CD4-positive, alpha-beta memory T cell (primary cell): ENCODE measurements at regions not wholly inside any gene's neighbourhood (a gene's known extent, or its start where the extent isn't known, plus 50 kb on each side); places are given as distances from the start of the nearest gene placed in this dataset.

Source experiments
- CTCF ChIA-PET: fragments of 350-600 bp; sonication (Branson Sonifier 250); formaldehyde crosslinking; loops from one replicate; lab custom pipeline; 2021; ENCODE audit warnings: inconsistent platforms; ENCODE audit not compliant: partially characterized antibody; lab: Charles Lee
- POLR2A ChIA-PET: fragments of 350-600 bp; sonication (Branson Sonifier 250); formaldehyde crosslinking; loops from one replicate; lab custom pipeline; 2021; ENCODE audit not compliant: partially characterized antibody; lab: Charles Lee
- DNase-seq, 5 donors: peaks; one replicate each; pipeline versions ENCODE4 v3.0.0 to v3.0.0-alpha.2; 2020 to 2022; ENCODE audit warnings: mixed read lengths in 1 of 5
- H3K27ac ChIP-seq: one replicate; pipeline ENCODE4 v1.7.0; 2013; ENCODE audit warnings: low read depth, low read length
- H3K27me3 ChIP-seq: 2 replicates; pipeline ENCODE4 v1.7.0; 2013; ENCODE audit warnings: mild to moderate bottlenecking, low read length, moderate library complexity; ENCODE audit not compliant: insufficient read depth
- H3K36me3 ChIP-seq: 2 replicates; pipeline ENCODE4 v1.7.0; 2013; ENCODE audit warnings: mild to moderate bottlenecking, low read length, moderate library complexity; ENCODE audit not compliant: insufficient read depth
- H3K4me1 ChIP-seq: 2 replicates; pipeline ENCODE4 v1.7.0; 2013; ENCODE audit warnings: mild to moderate bottlenecking, low read length, moderate library complexity; ENCODE audit not compliant: insufficient read depth
- H3K4me3 ChIP-seq, 2 donors: one replicate each; pipeline ENCODE4 v1.7.0; 2013; ENCODE audit warnings: low read length in 2 of 2, mild to moderate bottlenecking in 1 of 2
- H3K9me3 ChIP-seq, 2 donors: one replicate each; pipeline ENCODE4 v1.7.0; 2013; ENCODE audit warnings: low read length in 2 of 2, control low read depth in 1 of 2; ENCODE audit not compliant: control insufficient read depth in 1 of 2
- H3K27ac Mint-ChIP-seq, 7 donors: one replicate each; pipeline ENCODE4 v1.8.0; 2020 to 2021; ENCODE audit warnings: mixed read lengths in 7 of 7, mild to moderate bottlenecking in 6 of 7, inconsistent platforms in 3 of 7, moderate library complexity in 3 of 7
- H3K27me3 Mint-ChIP-seq, 2 donors: one replicate each; pipeline ENCODE4 v1.8.0; 2020 to 2021; ENCODE audit warnings: mixed read lengths in 2 of 2
- H3K36me3 Mint-ChIP-seq, 2 donors: one replicate each; pipeline ENCODE4 v1.8.0; 2020 to 2021; ENCODE audit warnings: mixed read lengths in 2 of 2, inconsistent platforms in 1 of 2, mild to moderate bottlenecking in 1 of 2
- H3K4me1 Mint-ChIP-seq, 4 donors: one replicate each; pipeline ENCODE4 v1.8.0; 2020 to 2021; ENCODE audit warnings: mixed read lengths in 4 of 4, mild to moderate bottlenecking in 1 of 4
- H3K4me3 Mint-ChIP-seq, 8 donors: one replicate each; pipeline ENCODE4 v1.8.0; 2020 to 2021; ENCODE audit warnings: mixed read lengths in 8 of 8, mild to moderate bottlenecking in 7 of 8, moderate library complexity in 6 of 8, inconsistent platforms in 3 of 8
- H3K9me3 Mint-ChIP-seq, 8 donors: one replicate each; pipeline ENCODE4 v1.8.0; 2020 to 2021; ENCODE audit warnings: mixed read lengths in 8 of 8, mild to moderate bottlenecking in 5 of 8, inconsistent platforms in 3 of 8, moderate library complexity in 1 of 8
- intact Hi-C: fragments of 100-400 bp; cut with micrococcal nuclease; formaldehyde crosslinking; loops from one replicate; pipeline ENCODE4 v1.15.1; 2023

DNA sequence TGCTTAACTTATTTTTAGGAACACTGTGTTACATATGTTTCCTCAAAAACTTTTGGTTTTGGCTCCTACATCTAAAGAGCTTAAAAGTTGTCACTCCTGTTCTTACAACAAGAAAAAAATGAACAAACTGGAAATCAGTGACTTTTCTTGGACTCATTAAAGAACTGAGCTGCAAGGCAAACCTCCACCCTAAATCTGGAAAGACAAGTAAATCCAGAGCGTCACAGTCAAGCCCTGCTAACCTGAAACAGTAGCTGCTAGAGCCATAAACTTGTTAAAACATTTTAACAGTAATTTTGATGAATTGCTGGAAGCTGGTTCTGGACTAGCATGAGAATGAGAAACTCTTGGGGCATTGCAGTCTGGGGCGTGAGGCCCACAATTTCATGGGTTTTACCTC is 350.5 kb upstream of the COL8A1 start:
- no peaks in the 10 kb centered on the region for H3K4me1 ChIP-seq
- no peak overlapping the region for H3K27ac ChIP-seq
- H3K4me1 Mint-ChIP-seq, result no peaks in the 10 kb centered on the region
- DNase-seq, result no peak
- H3K9me3 Mint-ChIP-seq, result peaks cover 0 to 13% (median 5%) of the 10 kb centered on the region in 8 donors
- CTCF ChIA-PET, result no interaction called here
- H3K4me3 ChIP-seq, result no peak overlapping the region
- H3K27ac Mint-ChIP-seq, result no peak overlapping the region
- H3K9me3 ChIP-seq, result no peaks in the 10 kb centered on the region
- H3K27me3 Mint-ChIP-seq, result no peaks in the 10 kb centered on the region
- intact Hi-C loops, result no loop called here
- no peaks in the 10 kb centered on the region for H3K27me3 ChIP-seq
- H3K36me3 Mint-ChIP-seq, result no peaks in the 10 kb centered on the region
- POLR2A ChIA-PET, result no interaction called here
- no peaks in the 10 kb centered on the region for H3K36me3 ChIP-seq
- H3K4me3 Mint-ChIP-seq, result no peak overlapping the region

DNA sequence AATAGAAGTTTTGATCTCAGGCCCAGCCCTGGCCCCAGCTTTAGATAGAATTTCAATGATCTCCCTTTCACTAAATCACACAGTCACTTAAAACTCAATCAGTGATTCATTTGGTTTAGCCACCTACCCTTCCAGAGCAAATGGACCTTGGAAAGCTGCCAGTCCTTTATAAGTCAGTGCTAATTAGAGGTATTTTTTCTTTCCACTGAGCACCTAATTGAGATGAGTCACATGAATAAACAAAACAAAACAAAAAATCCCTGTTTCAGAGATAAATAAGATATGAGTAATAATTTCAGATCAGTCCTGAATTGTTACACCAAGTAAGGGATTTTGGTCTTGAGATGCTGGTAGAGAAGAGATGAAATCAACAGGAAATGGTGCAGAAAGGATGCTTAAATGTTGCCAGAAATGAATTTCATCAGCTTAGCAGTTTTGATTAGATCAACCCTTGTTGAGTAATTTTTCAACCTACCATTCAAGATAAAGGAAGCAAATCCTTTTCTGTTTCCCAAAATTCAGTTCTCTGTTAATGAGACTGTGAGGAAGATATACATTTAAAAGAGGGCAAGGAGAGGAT is 352.0 kb upstream of the COL8A1 start:
- H3K36me3 ChIP-seq, result no peaks in the 10 kb centered on the region
- Mint-ChIP-seq H3K27me3 (no peaks in the 10 kb centered on the region), H3K4me1 (no peaks in the 10 kb centered on the region), H3K9me3 (peaks cover 0 to 13% (median 6%) of the 10 kb centered on the region in 8 donors), H3K4me3 (no peak overlapping the region), H3K27ac (no peak overlapping the region), H3K36me3 (no peaks in the 10 kb centered on the region)
- no peaks in the 10 kb centered on the region for H3K4me1 ChIP-seq
- intact Hi-C loops, result no loop called here
- DNase-seq, result no peak
- POLR2A ChIA-PET, result no interaction called here
- H3K9me3 ChIP-seq, result no peaks in the 10 kb centered on the region
- H3K27me3 ChIP-seq, result no peaks in the 10 kb centered on the region
- no peak overlapping the region for H3K27ac ChIP-seq
- H3K4me3 ChIP-seq, result no peak overlapping the region
- CTCF ChIA-PET, result no interaction called here

- H3K27ac ChIP-seq, result no peak overlapping the region
- ChIA-PET POLR2A (no interaction called here), CTCF (no interaction called here)
- no peaks in the 10 kb centered on the region for H3K36me3 ChIP-seq
- H3K4me1 ChIP-seq, result no peaks in the 10 kb centered on the region
- Mint-ChIP-seq H3K4me1 (no peaks in the 10 kb centered on the region), H3K27me3 (no peaks in the 10 kb centered on the region), H3K9me3 (peaks cover 0 to 5% (median under 1%) of the 10 kb centered on the region in 8 donors), H3K4me3 (no peak overlapping the region), H3K27ac (no peak overlapping the region), H3K36me3 (no peaks in the 10 kb centered on the region)
- no peaks in the 10 kb centered on the region for H3K27me3 ChIP-seq
- H3K4me3 ChIP-seq, result no peak overlapping the region
- no peak for DNase-seq
- intact Hi-C loops, result no loop called here
- no peaks in the 10 kb centered on the region for H3K9me3 ChIP-seq
Measured at GRCh38 chr3:99269606-99270351, 368.3 kb upstream of the DCBLD2 start.

DNA sequence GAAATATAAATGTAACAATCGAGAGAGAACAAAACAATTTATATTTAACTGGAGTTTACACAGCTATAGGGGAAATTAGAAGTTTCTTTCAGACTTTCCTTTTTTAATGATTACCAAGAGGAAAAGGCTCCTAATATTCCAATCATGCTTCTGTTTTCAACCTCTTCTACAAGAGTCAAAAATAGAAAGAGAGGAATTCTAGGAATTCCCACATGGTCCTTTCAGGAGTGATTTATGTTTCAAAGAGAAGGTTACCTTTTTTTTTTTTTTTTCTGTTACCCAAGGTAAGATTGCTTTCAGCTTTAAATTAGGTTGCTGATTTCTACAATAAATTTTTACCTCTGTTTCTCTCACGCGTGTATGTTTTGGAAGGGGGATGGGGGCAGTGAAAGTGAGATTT is 355.3 kb upstream of the DCBLD2 start:
- ChIA-PET CTCF (no interaction called here), POLR2A (no interaction called here)
- intact Hi-C loops, result no loop called here
- DNase-seq, result no peak
- peaks cover 0 to 11% (median 0%) of the 10 kb centered on the region in 8 donors for H3K9me3 Mint-ChIP-seq
- H3K27me3 ChIP-seq, result no peaks in the 10 kb centered on the region
- H3K36me3 Mint-ChIP-seq, result no peaks in the 10 kb centered on the region
- H3K27me3 Mint-ChIP-seq, result no peaks in the 10 kb centered on the region
- no peak overlapping the region for H3K27ac ChIP-seq
- no peaks in the 10 kb centered on the region for H3K9me3 ChIP-seq
- no peaks in the 10 kb centered on the region for H3K4me1 Mint-ChIP-seq
- no peak overlapping the region for H3K27ac Mint-ChIP-seq
- no peak overlapping the region for H3K4me3 ChIP-seq
- H3K4me3 Mint-ChIP-seq, result no peak overlapping the region
- no peaks in the 10 kb centered on the region for H3K4me1 ChIP-seq
- H3K36me3 ChIP-seq, result no peaks in the 10 kb centered on the region

DNA sequence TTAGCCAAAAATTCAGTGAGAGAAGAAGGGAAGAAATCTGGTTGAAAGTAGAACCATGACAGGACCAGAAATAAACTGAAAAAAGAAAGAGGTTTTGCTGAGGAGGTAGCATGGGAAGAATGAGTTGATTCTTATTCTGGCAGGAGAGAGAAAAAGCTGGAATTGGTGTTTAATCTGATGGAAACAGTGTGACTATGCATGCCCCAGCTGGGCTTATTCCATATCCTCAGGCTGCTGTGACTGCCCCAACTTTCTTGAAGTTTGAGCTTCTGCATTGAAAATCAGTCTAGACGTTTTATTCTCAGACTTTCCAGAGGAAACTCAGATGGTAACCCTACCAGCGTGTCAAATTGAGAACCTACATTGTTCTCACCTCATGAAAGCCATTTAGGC is 352.5 kb upstream of the DCBLD2 start:
- H3K27ac Mint-ChIP-seq, result no peak overlapping the region
- no peaks in the 10 kb centered on the region for H3K36me3 ChIP-seq
- H3K4me3 ChIP-seq, result no peak overlapping the region
- H3K27me3 Mint-ChIP-seq, result no peaks in the 10 kb centered on the region
- ChIA-PET POLR2A (no interaction called here), CTCF (no interaction called here)
- no peaks in the 10 kb centered on the region for H3K36me3 Mint-ChIP-seq
- no peak overlapping the region for H3K27ac ChIP-seq
- DNase-seq, result no peak
- no peaks in the 10 kb centered on the region for H3K27me3 ChIP-seq
- intact Hi-C loops, result no loop called here
- no peaks in the 10 kb centered on the region for H3K9me3 ChIP-seq
- H3K4me1 ChIP-seq, result no peaks in the 10 kb centered on the region
- H3K4me1 Mint-ChIP-seq, result no peaks in the 10 kb centered on the region
- H3K9me3 Mint-ChIP-seq, result peaks cover 0 to 12% (median 0%) of the 10 kb centered on the region in 8 donors
- H3K4me3 Mint-ChIP-seq, result no peak overlapping the region

- Mint-ChIP-seq H3K9me3 (peaks cover 0 to 6% (median under 1%) of the 10 kb centered on the region in 8 donors), H3K36me3 (no peaks in the 10 kb centered on the region), H3K27me3 (no peaks in the 10 kb centered on the region), H3K4me3 (no peak overlapping the region), H3K27ac (no peak overlapping the region), H3K4me1 (no peaks in the 10 kb centered on the region)
- ChIA-PET POLR2A (no interaction called here), CTCF (no interaction called here)
- Histone ChIP-seq H3K4me1 (no peaks in the 10 kb centered on the region), H3K27me3 (no peaks in the 10 kb centered on the region), H3K27ac (no peak overlapping the region), H3K9me3 (no peaks in the 10 kb centered on the region), H3K36me3 (no peaks in the 10 kb centered on the region), H3K4me3 (no peak overlapping the region)
- intact Hi-C loops, result no loop called here
- DNase-seq, result no peak
Measured at GRCh38 chr3:99250821-99251355, 349.4 kb upstream of the DCBLD2 start.

DNA sequence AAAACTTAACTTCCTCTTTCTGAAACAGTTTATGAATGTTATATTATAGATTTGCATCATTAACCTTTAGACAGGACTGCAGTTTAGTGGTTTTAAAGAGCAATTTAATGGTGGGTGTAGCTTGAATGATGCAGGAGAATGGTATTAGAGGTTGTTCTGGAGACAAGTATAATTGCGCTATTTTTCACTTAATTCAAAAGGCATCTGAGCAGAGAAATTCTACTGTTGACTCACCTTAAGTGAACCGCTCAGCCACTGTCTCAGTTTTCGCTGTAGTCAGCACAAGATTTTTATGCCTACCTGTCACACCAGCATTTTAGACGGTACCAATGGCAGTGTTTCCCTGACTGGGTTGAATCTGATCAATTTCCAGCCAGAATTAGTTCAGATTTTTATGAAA is 348.8 kb upstream of the DCBLD2 start:
- ChIA-PET POLR2A (no interaction called here), CTCF (no interaction called here)
- H3K36me3 ChIP-seq, result no peaks in the 10 kb centered on the region
- Mint-ChIP-seq H3K4me3 (no peak overlapping the region), H3K27me3 (no peaks in the 10 kb centered on the region), H3K27ac (no peak overlapping the region), H3K9me3 (peaks cover 0 to 7% (median 2%) of the 10 kb centered on the region in 8 donors), H3K36me3 (no peaks in the 10 kb centered on the region), H3K4me1 (no peaks in the 10 kb centered on the region)
- no peak for DNase-seq
- intact Hi-C loops, result no loop called here
- H3K27ac ChIP-seq, result no peak overlapping the region
- no peak overlapping the region for H3K4me3 ChIP-seq
- no peaks in the 10 kb centered on the region for H3K9me3 ChIP-seq
- H3K27me3 ChIP-seq, result no peaks in the 10 kb centered on the region
- H3K4me1 ChIP-seq, result no peaks in the 10 kb centered on the region
